Osteocyte (in vitro differentiated cells): ENCODE measurements at regions not wholly inside any gene's neighbourhood (a gene's known extent, or its start where the extent isn't known, plus 50 kb on each side); places are given as distances from the start of the nearest gene placed in this dataset.
A peak's percentile ranks its signal among the peaks of the same experiment; 100 is the strongest.

Experiments used
- DNase-seq: peaks from one replicate; pipeline ENCODE4 v3.0.0; 2021; ENCODE audit warnings: mixed read lengths; ENCODE audit not compliant: unreplicated experiment; ENCODE audit errors: extremely low spot score
- H3K27ac Mint-ChIP-seq: one replicate; pipeline ENCODE4 v1.8.0; 2021; ENCODE audit warnings: mild to moderate bottlenecking, mixed read lengths; ENCODE audit not compliant: unreplicated experiment
- H3K27me3 Mint-ChIP-seq: one replicate; pipeline ENCODE4 v1.8.0; 2021; ENCODE audit warnings: mixed read lengths; ENCODE audit not compliant: unreplicated experiment
- H3K36me3 Mint-ChIP-seq: one replicate; pipeline ENCODE4 v1.8.0; 2021; ENCODE audit warnings: mixed read lengths; ENCODE audit not compliant: unreplicated experiment
- H3K4me1 Mint-ChIP-seq: one replicate; pipeline ENCODE4 v1.8.0; 2021; ENCODE audit warnings: mixed read lengths; ENCODE audit not compliant: unreplicated experiment
- H3K4me3 Mint-ChIP-seq: one replicate; pipeline ENCODE4 v1.8.0; 2021; ENCODE audit warnings: mild to moderate bottlenecking, moderate library complexity, mixed read lengths; ENCODE audit not compliant: unreplicated experiment
- H3K9me3 Mint-ChIP-seq: one replicate; pipeline ENCODE4 v1.8.0; 2021; ENCODE audit warnings: mixed read lengths; ENCODE audit not compliant: unreplicated experiment
- CTCF ChIP-seq: fragments of 200-600 bp; sonication (generic); IDR thresholded peaks from 2 replicates; pipeline ENCODE4 v1.5.0; 2021; ENCODE audit warnings: antibody characterized with exemption, mild to moderate bottlenecking, moderate library complexity

- Mint-ChIP-seq H3K27ac (no peak overlapping the region), H3K4me3 (no peak overlapping the region), H3K9me3 (no peaks in the 10 kb centered on the region), H3K27me3 (peaks cover 5% of the 10 kb centered on the region), H3K36me3 (no peaks in the 10 kb centered on the region), H3K4me1 (no peaks in the 10 kb centered on the region)
- DNase-seq = no peak
- TF ChIP-seq CTCF = no peak
These were observed 589.1 kb downstream of the PTPRU start for GRCh38 chr1:29825274-29825940.

GRCh38 chr1:29824511-29825273 is 588.4 kb downstream of the PTPRU start:
- no peak overlapping the region for H3K4me3 Mint-ChIP-seq
- TF ChIP-seq CTCF = no peak
- no peak overlapping the region for H3K27ac Mint-ChIP-seq
- peaks cover 7% of the 10 kb centered on the region for H3K27me3 Mint-ChIP-seq
- H3K36me3 Mint-ChIP-seq = no peaks in the 10 kb centered on the region
- no peaks in the 10 kb centered on the region for H3K9me3 Mint-ChIP-seq
- peak; percentile 66 for DNase-seq
- H3K4me1 Mint-ChIP-seq = no peaks in the 10 kb centered on the region

GRCh38 chr1:29824025-29824424 is 587.7 kb downstream of the PTPRU start:
- TF ChIP-seq CTCF = no peak

GRCh38 chr1:29823561-29823960 is 587.2 kb downstream of the PTPRU start:
- peaks cover 13% of the 10 kb centered on the region for H3K27me3 Mint-ChIP-seq
- peak; percentile 64 for DNase-seq
- no peak for TF ChIP-seq CTCF
- H3K27ac Mint-ChIP-seq = no peak overlapping the region
- H3K36me3 Mint-ChIP-seq = no peaks in the 10 kb centered on the region
- H3K4me3 Mint-ChIP-seq = no peak overlapping the region
- no peaks in the 10 kb centered on the region for H3K9me3 Mint-ChIP-seq
- no peaks in the 10 kb centered on the region for H3K4me1 Mint-ChIP-seq

More at GRCh38 chr1:29824025-29824424, 587.7 kb downstream of the PTPRU start:
- Mint-ChIP-seq H3K36me3 (no peaks in the 10 kb centered on the region), H3K9me3 (no peaks in the 10 kb centered on the region), H3K4me3 (no peak overlapping the region), H3K27me3 (peaks cover 10% of the 10 kb centered on the region), H3K4me1 (no peaks in the 10 kb centered on the region), H3K27ac (no peak overlapping the region)
- peak; percentile 62 for DNase-seq

GRCh38 chr1:29821605-29822004 is 585.3 kb downstream of the PTPRU start:
- Mint-ChIP-seq H3K4me1 (no peaks in the 10 kb centered on the region), H3K27ac (no peak overlapping the region), H3K27me3 (peaks cover 23% of the 10 kb centered on the region), H3K9me3 (no peaks in the 10 kb centered on the region), H3K36me3 (no peaks in the 10 kb centered on the region), H3K4me3 (no peak overlapping the region)
- DNase-seq = no peak
- no peak for TF ChIP-seq CTCF
